H1 (cell line): ENCODE measurements at regions not wholly inside any gene's neighbourhood (a gene's known extent, or its start where the extent isn't known, plus 50 kb on each side); places are given as distances from the start of the nearest gene placed in this dataset.

Experiments
- ATF3 ChIP-seq: IDR thresholded peaks from 2 replicates; pipeline ENCODE4 v1.6.1; 2011; ENCODE audit warnings: low read depth, mild to moderate bottlenecking, low read length; ENCODE audit not compliant: insufficient read depth
- CHD7 ChIP-seq: fragments of 300-600 bp; sonication (generic); IDR thresholded peaks from 2 replicates; pipeline ENCODE4 v1.7.1; 2012; ENCODE audit warnings: low read length, moderate library complexity, mild to moderate bottlenecking, inconsistent platforms; ENCODE audit not compliant: insufficient replicate concordance
- CREB1 ChIP-seq: IDR thresholded peaks from 2 replicates; pipeline ENCODE4 v1.6.1; 2012; ENCODE audit warnings: inconsistent platforms
- EP300 ChIP-seq, 2 experiments: IDR thresholded peaks; 1 replicate in 1 of 2; 2 replicates in 1 of 2; pipeline ENCODE4 v1.6.1; 2011 to 2012; ENCODE audit warnings: low read depth in 2 of 2, low read length in 2 of 2, mild to moderate bottlenecking in 2 of 2, borderline replicate concordance in 1 of 2, inconsistent platforms in 1 of 2, moderate library complexity in 1 of 2
- GTF2F1 ChIP-seq: IDR thresholded peaks from 2 replicates; pipeline ENCODE4 v1.6.1; 2012; ENCODE audit warnings: low read depth, low read length, improper control_type of control experiment, borderline replicate concordance
- HDAC2 ChIP-seq, 2 experiments: fragments of 300-600 bp in 1 of 2; sonication (generic) in 1 of 2; IDR thresholded peaks; 2 replicates each; pipeline ENCODE4 v1.6.1; 2011 to 2012; ENCODE audit warnings: low read depth in 2 of 2, low read length in 2 of 2, mild to moderate bottlenecking in 2 of 2, moderate library complexity in 2 of 2, borderline replicate concordance in 1 of 2, inconsistent platforms in 1 of 2
- KDM4A ChIP-seq: IDR thresholded peaks from one replicate; pipeline ENCODE4 v1.7.1; 2012; ENCODE audit warnings: low read depth, mild to moderate bottlenecking, moderate library complexity, low read length, inconsistent platforms; ENCODE audit not compliant: severe bottlenecking
- KDM5A ChIP-seq: fragments of 200-600 bp; IDR thresholded peaks from 2 replicates; pipeline ENCODE4 v1.7.1; 2012; ENCODE audit warnings: mild to moderate bottlenecking, low read length, inconsistent platforms, mixed read lengths
- POLR2A ChIP-seq, 2 experiments: IDR thresholded peaks; 1 replicate in 1 of 2; 2 replicates in 1 of 2; pipeline ENCODE4 v1.6.1; 2011; ENCODE audit warnings: low read depth in 2 of 2, low read length in 2 of 2, mild to moderate bottlenecking in 2 of 2; ENCODE audit errors: control extremely low read depth in 1 of 2
- SP4 ChIP-seq: IDR thresholded peaks from 2 replicates; pipeline ENCODE4 v1.6.1; 2012; ENCODE audit warnings: low read length, inconsistent platforms
- TAF7 ChIP-seq: optimal IDR thresholded peaks from 2 replicates; pipeline ENCODE3; 2011; ENCODE audit warnings: low read depth, mild to moderate bottlenecking, inconsistent platforms, low read length, moderate library complexity, borderline replicate concordance
- ZNF274 ChIP-seq: IDR thresholded peaks from 2 replicates; pipeline ENCODE4 v1.7.0; 2012; ENCODE audit warnings: low read length, borderline replicate concordance; ENCODE audit errors: extremely low read depth

- TF ChIP-seq CHD7 (no peak), KDM5A (no peak), HDAC2 (IDR thresholded peaks at IDR 0.05; ENCODE audit: borderline replicate concordance in 1 of 2, low read depth in 2 of 2, low read length in 2 of 2) (no peak), EP300 (IDR thresholded peaks at IDR 0.05; ENCODE audit: borderline replicate concordance in 1 of 2, low read depth in 2 of 2, low read length in 2 of 2) (no peak), SP4 (no peak), ZNF274 (no peak), POLR2A (IDR thresholded peaks at IDR 0.05; ENCODE audit: control extremely low read depth in 1 of 2, low read depth in 2 of 2, low read length in 2 of 2) (no peak), GTF2F1 (no peak), ATF3 (no peak), CREB1 (no peak), TAF7 (no peak), KDM4A (no peak)
Observed at GRCh38 chr18:27253571-27253970, 68.5 kb upstream of the CHST9 start (continued).
